GM18511 (cell line): ENCODE measurements at regions not wholly inside any gene's neighbourhood (a gene's known extent, or its start where the extent isn't known, plus 50 kb on each side); places are given as distances from the start of the nearest gene placed in this dataset.

ENCODE experiments used
- ATAC-seq: cut with Tn5 transposase; IDR thresholded peaks from one replicate; pipeline ENCODE4 v1.9.1; 2021; ENCODE audit warnings: mild to moderate bottlenecking, moderate library complexity; ENCODE audit not compliant: unreplicated experiment

GRCh38 chr11:116601814-116602636 is 170.8 kb downstream of the BUD13 start:
- ATAC-seq: no peak

GRCh38 chr11:116600930-116601329 is 171.9 kb downstream of the BUD13 start:
- no peak for ATAC-seq

- no peak for ATAC-seq
Observed at GRCh38 chr11:116598556-116598955, 174.2 kb downstream of the BUD13 start.

GRCh38 chr11:116598036-116598435 is 174.8 kb downstream of the BUD13 start:
- ATAC-seq: no peak

- no peak for ATAC-seq
Observed at GRCh38 chr11:116596346-116597260, 176.2 kb downstream of the BUD13 start.

GRCh38 chr11:116595305-116595880 is 177.4 kb downstream of the BUD13 start:
- no peak for ATAC-seq

GRCh38 chr11:116590844-116591570 is 181.8 kb downstream of the BUD13 start:
- ATAC-seq: no peak

GRCh38 chr11:116589402-116589801 is 183.4 kb downstream of the BUD13 start:
- ATAC-seq: no peak

- no peak for ATAC-seq
Observed at GRCh38 chr11:116586392-116586791, 186.4 kb downstream of the BUD13 start.

- ATAC-seq: no peak
Observed at GRCh38 chr11:116582571-116582970, 190.2 kb downstream of the BUD13 start.

- no peak for ATAC-seq
Observed at GRCh38 chr11:116581349-116581748, 191.4 kb downstream of the BUD13 start.

GRCh38 chr11:116580799-116581198 is 192.0 kb downstream of the BUD13 start:
- ATAC-seq: no peak

GRCh38 chr11:116579857-116580727 is 192.7 kb downstream of the BUD13 start:
- no peak for ATAC-seq

- ATAC-seq: no peak
Observed at GRCh38 chr11:116579031-116579653, 193.6 kb downstream of the BUD13 start.

- no peak for ATAC-seq
Observed at GRCh38 chr11:116577956-116578355, 194.8 kb downstream of the BUD13 start.

GRCh38 chr11:116577273-116577672 is 195.5 kb downstream of the BUD13 start:
- ATAC-seq: no peak

- no peak for ATAC-seq
Observed at GRCh38 chr11:116576526-116576925, 196.3 kb downstream of the BUD13 start.

- ATAC-seq: no peak
Observed at GRCh38 chr11:116567721-116568242, 205.0 kb downstream of the BUD13 start.

GRCh38 chr11:116563712-116564047 is 209.1 kb downstream of the BUD13 start:
- ATAC-seq: no peak
